ENCODE measurements at regions not wholly inside any gene's neighbourhood (a gene's known extent, or its start where the extent isn't known, plus 50 kb on each side); places are given as distances from the start of the nearest gene placed in this dataset.
A peak's percentile ranks its signal among the peaks of the same experiment; 100 is the strongest.

GRCh38 chr16:74024953-74025352, 271.7 kb upstream of the PSMD7 start (continued):
- no peak for TF ChIP-seq ZNF462 (CRISPR knock-in tag; IDR thresholded peaks at IDR 0.05)
- TF ChIP-seq ETS1 (IDR thresholded peaks at IDR 0.05) = no peak
- no peak for TF ChIP-seq EZH2phosphoT487 (IDR thresholded peaks at IDR 0.05; ENCODE audit: unreplicated experiment)
- TF ChIP-seq JUNB (IDR thresholded peaks at IDR 0.05; ENCODE audit: unreplicated experiment) = no peak
- no peak for TF ChIP-seq EZH2 (IDR thresholded peaks at IDR 0.05; ENCODE audit: low read depth, unreplicated experiment)
- TF ChIP-seq POLR2AphosphoS5 (IDR thresholded peaks at IDR 0.05; ENCODE audit: low read depth) = no peak
- TF ChIP-seq CREB1 (CRISPR knock-in tag; IDR thresholded peaks at IDR 0.05; ENCODE audit: low read depth) = no peak

- Histone ChIP-seq H3K4me3 (no peak overlapping the region; the same call in 1 of the 2 replicates), H3K36me3 (ENCODE audit: insufficient read depth) (no peaks in the 10 kb centered on the region), H2AFZ (no peak overlapping the region), H3K27me3 (ENCODE audit: insufficient read depth) (no peaks in the 10 kb centered on the region), H3K4me1 (ENCODE audit: insufficient read depth) (peaks cover 21% of the 10 kb centered on the region), H3F3A (replicated peaks; ENCODE audit: low read depth) (no peaks in the 10 kb centered on the region), H4K20me1 (replicated peaks; ENCODE audit: insufficient read depth) (no peaks in the 10 kb centered on the region), H3K27ac (ENCODE audit: low read depth) (no peak overlapping the region), H3K79me2 (replicated peaks; ENCODE audit: insufficient read depth) (no peaks in the 10 kb centered on the region), H3K9me2 (ENCODE audit: insufficient read depth) (peaks cover 3% of the 10 kb centered on the region; the same call in 1 of the 2 replicates), H3K4me2 (peak overlapping the region; percentile 8)
- Mint-ChIP-seq H3K9me3 (no peaks in the 10 kb centered on the region), H3K36me3 (ENCODE audit: low read depth) (no peaks in the 10 kb centered on the region), H3K4me3 (peak overlapping the region; percentile 6; the same call in 1 of the 3 replicates), H3K4me1 (peaks cover 35% of the 10 kb centered on the region), H3K27me3 (ENCODE audit: insufficient read depth, low read depth, poor library complexity) (no peaks in the 10 kb centered on the region), H3K27ac (no peak overlapping the region)
- no peak for TF ChIP-seq POLR2AphosphoS5 (IDR thresholded peaks at IDR 0.05; ENCODE audit: low read depth)
- peak; percentile 34; the same call in 1 of the 2 replicates for TF ChIP-seq NANOG (IDR thresholded peaks at IDR 0.05; ENCODE audit: borderline replicate concordance)
- DNase-seq (ENCODE audit: low spot score) (peak; percentile 45), ATAC-seq (peak; percentile 66)
Observed at GRCh38 chr16:74020095-74020670, 276.4 kb upstream of the PSMD7 start.
